ENCODE measurements at regions not wholly inside any gene's neighbourhood (a gene's known extent, or its start where the extent isn't known, plus 50 kb on each side); places are given as distances from the start of the nearest gene placed in this dataset.

DNA sequence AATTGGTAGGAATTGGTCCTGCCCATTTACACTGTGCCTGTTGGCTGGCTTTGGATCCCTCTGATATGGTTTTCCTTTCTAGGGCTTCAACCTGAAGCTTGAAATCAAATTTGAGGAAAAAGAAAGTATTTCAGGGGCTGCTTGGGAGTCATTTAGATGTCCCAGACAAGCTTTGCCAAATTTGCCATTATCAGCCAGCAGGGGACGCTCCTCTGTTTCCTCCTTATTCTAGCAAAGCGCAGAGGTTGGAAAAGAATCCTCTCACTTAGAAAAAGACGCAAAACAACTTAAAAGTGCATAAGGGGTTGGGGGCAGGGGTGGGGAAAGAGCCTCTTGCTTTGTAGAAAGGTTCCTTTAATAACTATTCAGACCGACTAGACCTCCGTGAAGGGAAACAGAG, 1211.1 kb upstream of the PCDH20 start:
- H3K27ac ChIP-seq = no peak overlapping the region
- DNase-seq (ENCODE audit: low read depth, low spot score) = no peak

DNA sequence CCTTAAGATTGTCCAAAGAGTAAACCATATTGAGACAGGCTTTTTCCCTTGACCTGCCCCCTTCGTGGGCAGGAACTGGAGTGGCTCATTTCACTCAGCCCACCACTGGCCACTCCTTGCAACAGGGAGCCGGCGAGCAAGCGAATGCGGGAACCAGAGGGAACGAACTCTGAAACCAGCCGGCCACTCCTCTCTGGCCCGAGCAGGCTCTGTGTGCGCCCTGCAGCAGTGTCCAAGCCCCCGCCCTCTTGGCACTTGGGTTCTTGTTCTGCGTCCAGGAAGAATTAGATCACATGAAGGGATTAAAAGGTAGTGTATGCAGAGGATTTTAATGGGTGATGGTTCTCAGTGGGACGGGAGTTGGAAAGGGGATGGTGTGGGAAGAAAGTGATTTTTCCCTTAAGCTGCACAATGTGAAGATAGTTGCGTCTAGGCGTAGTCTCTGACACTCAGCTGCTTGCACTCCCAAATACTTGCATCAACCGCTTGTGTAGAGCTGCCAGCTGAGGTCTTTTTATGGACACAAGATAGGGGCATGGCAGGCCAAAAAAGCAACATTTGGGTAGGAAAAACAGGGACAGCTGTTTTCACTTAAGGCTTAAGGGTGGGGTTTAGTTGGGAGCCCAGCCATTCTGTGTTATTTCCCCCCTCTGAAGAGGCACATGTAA, 1209.7 kb upstream of the PCDH20 start:
- no peak for DNase-seq (ENCODE audit: low read depth, low spot score)
- no peak overlapping the region for H3K27ac ChIP-seq

DNA sequence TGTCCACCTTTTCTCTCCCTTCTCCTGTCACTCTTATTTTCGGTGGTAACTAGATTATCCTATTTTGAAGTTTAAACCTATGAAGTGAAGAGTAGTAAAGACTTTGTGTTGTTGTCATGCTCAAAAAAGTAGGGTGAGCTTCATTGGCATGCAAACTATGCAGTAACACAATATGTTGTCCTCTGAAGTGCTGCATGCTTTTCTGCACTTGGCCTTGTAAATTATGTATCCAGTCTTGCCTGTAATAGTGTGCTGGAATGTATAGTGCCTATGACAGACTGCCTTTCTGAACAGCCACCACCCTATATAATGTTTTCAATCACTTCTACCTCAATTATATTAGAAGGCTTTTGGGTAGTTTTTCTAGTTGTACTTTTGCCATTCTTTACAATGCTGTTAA, 1198.2 kb upstream of the PCDH20 start:
- no peak overlapping the region for H3K27ac ChIP-seq
- no peak for DNase-seq (ENCODE audit: low read depth, low spot score)

DNA sequence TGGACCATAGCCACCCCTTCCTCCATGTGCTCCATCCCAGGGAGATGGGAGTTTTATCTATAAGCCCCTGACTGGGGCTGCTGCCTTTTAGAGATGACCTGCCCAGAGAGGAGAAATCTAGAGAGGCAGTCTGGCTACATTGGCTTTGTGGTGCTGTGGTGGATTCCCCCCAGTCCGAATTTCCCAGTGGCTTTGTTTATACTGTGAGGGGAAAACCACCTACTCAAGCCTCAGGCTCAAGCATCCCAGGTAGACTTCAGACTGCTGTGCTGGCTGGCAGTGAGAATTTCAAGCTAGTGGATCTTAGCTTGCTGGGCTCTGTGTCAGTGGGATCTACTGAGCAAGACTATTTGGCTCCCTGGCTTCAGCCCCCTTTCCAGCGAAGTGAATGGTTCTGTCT, 1195.7 kb upstream of the PCDH20 start:
- DNase-seq (ENCODE audit: low read depth, low spot score) = no peak
- no peak overlapping the region for H3K27ac ChIP-seq

DNA sequence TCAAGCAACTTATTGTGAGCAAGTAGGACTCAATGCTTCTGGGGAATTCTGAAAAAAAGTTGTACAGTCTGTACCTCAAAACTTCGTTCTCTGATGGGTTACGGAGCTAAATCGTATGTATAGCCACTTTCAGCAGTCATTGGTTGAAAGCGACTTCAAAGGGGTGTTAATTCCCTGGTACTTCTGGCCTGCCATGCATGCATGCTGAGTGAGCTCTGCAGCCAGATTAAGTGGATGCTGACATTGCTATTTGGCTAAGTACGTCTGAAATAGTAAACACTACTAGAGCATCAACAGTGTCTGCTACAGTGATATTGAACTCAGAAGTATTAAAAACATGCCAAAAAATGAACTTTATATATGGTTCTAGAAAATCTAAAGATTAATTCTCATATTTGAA, 1183.1 kb upstream of the PCDH20 start:
- no peak for DNase-seq (ENCODE audit: low read depth, low spot score)
- no peak overlapping the region for H3K27ac ChIP-seq

DNA sequence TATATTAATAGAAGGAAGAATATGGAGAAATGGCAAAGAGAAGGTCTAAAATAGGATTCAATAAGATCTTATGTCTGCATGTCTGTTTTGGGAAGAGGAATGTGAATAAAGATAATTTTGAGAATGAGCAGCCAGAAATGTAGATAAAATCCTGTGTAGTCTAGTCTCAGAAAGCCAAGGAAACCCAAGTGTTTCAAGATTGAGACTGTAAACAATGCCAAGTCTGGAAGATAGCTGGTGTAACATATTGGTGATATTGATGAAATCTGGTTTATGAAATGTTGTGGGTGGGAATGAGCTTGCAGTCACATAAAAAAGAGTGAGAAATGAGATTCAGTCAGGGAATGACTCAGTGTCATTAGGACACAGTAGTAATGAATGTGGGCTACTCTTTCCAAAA, 1180.3 kb upstream of the PCDH20 start:
- H3K27ac ChIP-seq = no peak overlapping the region
- no peak for DNase-seq (ENCODE audit: low read depth, low spot score)

DNA sequence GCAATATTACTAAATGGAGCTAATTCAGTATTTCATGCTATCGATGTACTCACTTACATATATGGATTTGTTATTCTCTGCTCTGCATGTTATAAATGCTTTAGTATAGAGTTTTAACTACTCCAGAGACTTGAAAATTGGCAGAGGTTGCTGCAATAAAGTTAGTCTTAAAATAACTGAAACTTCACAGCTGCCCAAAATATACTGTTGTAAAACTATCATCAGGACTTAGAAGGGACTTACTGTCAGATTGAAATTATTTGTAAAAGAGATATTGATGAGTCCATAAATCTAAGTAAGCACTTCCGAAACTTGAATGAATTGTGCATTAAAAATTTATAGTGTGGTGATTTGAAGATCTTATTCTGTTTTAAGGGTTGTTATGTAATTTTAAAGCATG, 1178.2 kb upstream of the PCDH20 start:
- DNase-seq (ENCODE audit: low read depth, low spot score) = no peak
- no peak overlapping the region for H3K27ac ChIP-seq

DNA sequence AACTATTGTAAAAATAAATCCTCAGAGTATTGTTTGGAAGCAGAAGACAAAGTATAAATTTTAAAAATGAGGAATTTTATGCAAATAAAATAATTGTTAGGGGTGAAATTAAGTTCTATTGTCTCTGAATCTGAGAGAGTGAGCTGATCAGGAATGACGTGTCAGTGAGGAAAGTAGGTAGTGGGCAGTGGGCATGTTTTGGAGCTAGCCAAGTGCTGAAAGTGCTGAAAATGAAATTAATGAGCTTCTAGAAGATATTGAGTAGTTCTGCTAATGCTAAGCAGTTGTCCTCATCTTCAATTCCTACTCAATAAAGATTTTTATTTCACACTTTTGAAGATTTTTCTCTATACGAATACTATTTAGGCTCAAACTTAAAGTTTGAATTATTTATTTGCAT, 1167.8 kb upstream of the PCDH20 start:
- DNase-seq (ENCODE audit: low read depth, low spot score) = no peak
- no peak overlapping the region for H3K27ac ChIP-seq

DNA sequence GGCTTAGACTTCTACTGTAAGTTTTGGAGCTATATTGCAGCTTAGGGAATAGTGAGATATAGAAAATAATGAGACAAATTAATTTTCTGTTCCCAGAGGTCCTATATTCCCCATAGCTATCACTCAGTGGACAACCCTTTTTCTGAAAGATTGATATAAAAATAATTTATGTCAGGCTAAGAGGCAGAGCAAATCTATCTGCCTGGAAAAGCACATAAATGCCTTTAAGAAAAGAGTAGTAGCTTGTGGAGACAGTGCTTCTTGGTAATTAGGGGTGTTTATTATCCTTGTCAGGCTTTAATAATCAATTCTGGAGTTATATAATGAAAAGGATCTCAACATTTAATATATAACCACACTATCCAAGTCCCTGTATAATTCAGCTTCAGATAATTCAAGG, 1162.8 kb upstream of the PCDH20 start:
- H3K27ac ChIP-seq = no peak overlapping the region
- DNase-seq (ENCODE audit: low read depth, low spot score) = no peak

DNA sequence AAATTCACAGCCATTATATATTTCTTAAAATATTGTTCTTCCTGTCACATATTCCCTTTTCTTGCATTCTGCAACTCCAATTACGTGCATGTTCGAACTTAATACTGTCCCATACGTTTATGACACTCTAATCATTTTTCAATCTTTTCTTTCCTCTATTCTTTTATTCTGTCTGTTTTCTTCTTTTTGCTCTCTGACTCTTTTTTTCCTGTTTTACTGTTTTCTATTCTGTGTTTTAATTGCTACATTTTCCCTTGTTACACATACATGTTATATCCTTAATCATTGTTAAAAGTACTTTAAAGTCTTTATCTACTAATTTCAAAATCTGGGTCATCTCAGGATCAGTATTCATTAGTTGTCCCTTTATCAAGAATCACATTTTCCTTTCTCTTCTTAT, 1149.1 kb upstream of the PCDH20 start:
- no peak overlapping the region for H3K27ac ChIP-seq
- no peak for DNase-seq (ENCODE audit: low read depth, low spot score)

DNA sequence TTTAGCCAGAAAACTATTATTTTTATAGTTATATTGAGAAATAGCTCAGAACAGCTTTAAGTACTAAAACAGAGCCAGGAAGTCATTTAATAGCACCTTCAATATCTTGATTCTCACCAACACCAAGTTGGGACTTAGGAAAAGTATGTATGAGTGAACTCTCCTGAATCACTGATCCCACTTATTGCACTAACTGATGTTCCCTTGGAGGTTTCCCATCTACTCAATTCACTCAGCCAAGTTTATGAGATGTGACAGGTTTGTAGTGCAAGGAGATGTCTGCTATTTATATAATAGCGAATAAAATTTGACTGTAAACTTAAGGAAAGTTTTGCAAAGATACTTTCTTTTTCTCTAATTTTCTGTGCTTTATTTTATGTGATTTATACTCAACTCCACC, 1147.6 kb upstream of the PCDH20 start:
- H3K27ac ChIP-seq = no peak overlapping the region
- no peak for DNase-seq (ENCODE audit: low read depth, low spot score)

DNA sequence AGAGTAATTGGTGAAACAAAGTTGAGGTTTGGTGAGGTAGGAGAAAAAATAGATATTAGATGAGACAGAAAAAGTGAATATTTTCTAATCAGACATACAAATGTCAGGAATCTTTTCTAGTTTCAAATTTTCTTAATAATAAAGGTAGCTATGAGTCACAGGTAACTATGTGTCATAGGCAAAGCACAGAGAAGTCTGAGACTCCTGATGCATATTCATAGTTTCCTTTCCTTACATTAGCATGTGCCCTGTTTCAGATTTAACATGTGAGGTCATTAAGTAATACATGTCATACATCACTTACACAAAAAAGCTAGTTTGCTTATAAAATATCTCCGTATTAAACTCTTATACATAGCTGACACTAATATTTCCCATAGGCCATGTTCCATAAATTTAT, 1141.3 kb upstream of the PCDH20 start:
- no peak for DNase-seq (ENCODE audit: low read depth, low spot score)
- no peak overlapping the region for H3K27ac ChIP-seq

DNA sequence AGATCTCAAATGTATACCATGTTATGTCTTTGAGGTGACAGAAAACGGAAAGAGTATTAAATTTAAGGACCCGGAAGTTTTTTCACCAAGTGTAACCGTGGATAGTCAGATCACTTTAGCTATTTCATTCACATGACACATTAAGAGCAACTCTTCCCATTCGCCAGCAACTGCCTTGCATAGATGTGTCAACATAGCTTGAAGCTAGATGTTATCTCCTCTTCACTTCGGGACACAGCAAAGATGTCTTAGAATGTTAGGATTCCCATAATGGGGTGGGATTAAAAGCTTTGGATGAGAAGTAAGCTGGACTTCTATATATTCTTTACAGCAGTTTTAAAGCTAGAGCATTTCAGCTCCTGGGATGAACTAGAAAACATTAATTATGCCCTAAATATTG, 1135.9 kb upstream of the PCDH20 start:
- no peak overlapping the region for H3K27ac ChIP-seq
- DNase-seq (ENCODE audit: low read depth, low spot score) = no peak

DNA sequence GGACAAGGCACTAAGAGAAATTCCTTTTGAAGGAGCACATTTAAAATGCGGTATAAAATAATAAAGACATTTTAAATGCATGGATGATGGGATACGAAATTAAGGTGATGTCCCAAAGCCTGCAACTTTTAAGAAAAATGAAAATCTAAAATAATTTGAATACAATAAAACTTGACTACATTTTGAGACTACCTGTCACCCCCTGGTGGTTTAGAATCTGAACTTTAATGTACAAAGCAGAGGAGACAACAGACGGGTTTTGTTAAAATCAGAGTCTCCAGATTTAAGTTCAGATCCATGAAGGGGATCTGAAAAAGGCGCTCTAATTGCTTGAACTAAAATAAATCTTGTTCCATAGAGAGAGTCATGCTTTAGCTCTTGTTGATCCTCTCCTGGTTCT, 1129.3 kb upstream of the PCDH20 start:
- no peak for DNase-seq (ENCODE audit: low read depth, low spot score)

DNA sequence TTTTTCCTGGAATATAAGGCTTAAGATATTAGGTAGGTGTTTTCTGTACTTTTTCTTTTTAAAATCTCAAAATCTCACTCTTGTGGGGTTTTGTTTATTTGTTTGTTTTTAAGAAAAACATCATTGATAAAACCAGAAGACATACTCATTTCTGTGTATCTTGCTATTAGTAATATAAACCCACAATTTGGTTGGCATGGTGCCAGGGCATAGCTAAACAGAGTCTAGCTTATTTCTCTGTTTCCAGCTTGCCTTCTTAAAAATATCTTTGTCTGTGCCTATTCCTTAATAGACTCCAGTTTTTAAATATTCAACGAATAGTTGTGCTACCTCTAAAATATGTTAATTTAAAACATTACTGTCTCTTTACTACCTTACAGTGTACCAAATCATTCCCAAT, 1121.9 kb upstream of the PCDH20 start:
- H3K27ac ChIP-seq = no peak overlapping the region
- DNase-seq (ENCODE audit: low read depth, low spot score) = no peak

More for the DNA sequence above, 1129.3 kb upstream of the PCDH20 start:
- no peak overlapping the region for H3K27ac ChIP-seq

DNA sequence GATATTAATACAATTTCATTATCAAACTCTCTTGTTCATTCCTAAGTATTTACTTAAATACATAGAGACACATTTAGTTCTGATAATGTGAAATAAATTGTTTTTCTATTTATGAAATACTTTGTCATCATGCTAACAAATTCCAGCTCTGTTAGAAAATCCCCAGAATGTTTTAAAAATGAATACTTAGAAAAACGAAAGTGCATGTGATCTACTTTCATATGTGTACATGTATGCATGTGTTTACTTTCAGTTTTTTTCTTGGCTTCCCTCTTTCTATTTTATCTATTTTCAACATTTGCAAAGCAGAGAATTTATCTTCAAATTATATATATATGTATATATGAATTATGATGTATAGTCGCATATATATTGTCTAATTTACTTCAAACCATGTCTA, 1110.0 kb upstream of the PCDH20 start:
- no peak overlapping the region for H3K27ac ChIP-seq
- DNase-seq (ENCODE audit: low read depth, low spot score) = no peak

DNA sequence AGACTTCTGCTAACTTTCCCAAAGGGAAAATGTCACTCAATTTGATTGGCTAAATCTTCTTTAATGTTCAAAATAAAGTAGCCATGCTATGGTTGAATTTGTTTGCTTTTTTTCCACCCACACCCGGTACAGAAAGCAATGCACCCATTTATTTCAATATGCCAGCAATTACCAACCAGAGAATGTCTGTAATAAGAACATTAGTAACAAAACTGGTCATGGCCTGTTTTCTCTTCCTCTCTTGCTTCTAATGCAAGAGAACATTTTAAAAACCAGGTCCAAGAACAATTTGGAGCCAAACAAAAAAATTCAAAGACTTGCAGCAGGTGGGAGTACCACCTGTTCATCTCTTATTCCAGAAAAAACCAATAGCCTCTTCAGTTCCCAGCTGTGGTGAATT, 1108.8 kb upstream of the PCDH20 start:
- no peak overlapping the region for H3K27ac ChIP-seq
- DNase-seq (ENCODE audit: low read depth, low spot score) = no peak

DNA sequence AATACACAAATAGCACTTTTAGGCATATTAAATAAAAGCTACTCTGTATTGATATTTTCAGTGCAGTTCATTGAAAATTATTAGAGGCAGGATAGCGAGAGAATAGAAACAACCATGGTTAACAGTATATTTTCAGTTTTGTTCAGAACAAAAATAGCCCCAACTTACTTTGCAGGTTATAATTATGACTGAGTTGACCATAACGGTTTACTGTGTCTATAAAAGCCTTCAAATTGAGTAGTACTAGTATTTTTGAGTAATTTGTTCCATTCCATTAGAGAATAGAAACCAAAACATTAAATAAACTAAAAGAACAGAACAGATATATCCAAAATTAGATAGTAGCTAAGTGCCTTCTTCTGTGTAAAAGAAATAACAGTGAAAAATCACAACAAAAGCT, 1108.4 kb upstream of the PCDH20 start:
- DNase-seq (ENCODE audit: low read depth, low spot score) = no peak
- no peak overlapping the region for H3K27ac ChIP-seq

DNA sequence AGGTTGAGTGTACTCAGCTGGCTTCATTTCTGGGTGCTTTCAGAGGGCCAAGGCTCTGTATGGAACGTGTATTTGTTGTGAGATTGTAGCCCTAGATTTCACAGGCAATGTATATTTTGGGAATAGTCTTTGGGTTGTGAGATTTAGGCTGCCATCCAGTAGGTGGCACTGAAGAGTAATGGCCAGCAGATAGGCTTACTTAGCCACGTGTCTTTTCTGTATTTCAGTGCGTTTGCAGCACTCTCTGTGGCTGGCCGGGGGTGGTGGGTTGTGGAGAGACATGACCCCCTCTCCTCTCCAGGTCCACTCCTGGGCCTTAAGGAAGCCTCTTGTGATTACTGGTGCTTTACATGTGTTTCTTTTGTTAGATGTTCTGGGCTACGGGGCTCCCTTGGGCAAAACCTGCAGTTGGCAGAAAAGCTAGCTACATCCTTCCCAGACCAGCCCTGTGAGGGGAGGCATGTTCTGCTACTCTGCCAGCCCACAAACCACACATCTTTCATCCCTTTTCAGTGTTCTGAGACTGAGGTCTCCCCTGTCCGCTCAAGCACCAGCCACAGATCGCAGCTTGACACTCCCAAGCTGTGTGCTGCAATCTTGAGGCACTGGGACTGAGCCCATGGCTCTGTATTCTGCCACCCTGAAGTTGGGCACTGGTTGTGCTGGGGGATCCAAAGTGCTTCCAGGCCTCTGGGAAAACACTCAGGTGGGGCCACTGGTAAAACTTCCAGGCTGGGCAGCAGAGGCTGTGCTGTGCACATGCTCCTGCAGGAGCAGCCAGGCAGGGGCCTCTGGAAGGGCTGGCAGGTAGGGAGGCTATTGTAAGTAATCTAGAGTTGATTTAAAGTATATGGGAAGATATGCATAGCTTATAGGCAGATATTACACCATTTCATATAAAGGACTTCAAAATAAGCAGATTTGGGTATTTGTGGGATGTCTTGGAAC, 1096.8 kb upstream of the PCDH20 start:
- H3K27ac ChIP-seq = no peak overlapping the region
- no peak for DNase-seq (ENCODE audit: low read depth, low spot score)

DNA sequence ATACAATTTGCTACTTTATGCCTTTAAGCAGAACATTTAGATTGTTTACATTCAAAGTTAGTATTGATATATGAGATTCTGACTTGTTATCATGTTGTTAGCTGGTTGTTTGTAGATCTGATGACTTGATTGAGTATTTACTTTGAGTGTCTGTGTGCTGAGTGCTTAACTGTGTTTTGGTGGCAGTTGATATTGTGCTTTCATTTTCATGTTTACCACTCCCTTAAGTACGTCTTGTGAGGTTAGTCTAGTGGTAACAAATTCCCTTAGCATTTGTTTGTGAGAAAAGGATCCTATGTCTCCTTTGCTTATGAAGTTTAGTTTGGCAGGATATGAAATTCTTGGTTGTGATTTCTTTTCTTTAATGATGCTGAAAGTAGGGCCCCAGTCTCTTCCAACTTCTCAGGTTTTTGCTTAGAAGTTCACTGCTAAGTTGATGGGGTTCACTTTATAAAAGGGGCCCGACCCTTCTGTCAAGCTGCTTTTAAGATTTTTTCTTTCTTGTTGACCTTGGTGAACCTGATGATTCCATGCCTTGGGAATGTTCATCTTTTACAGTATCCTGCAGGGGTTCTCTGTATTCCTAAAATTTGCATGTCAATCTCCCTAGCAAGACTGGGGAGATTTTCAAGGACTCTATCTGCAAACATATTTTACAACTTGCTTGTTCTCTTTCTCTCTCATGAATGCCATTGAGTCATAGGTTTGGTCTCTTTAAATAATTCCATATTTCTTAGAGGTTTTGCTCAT, 1095.4 kb upstream of the PCDH20 start:
- H3K27ac ChIP-seq = no peak overlapping the region
- no peak for DNase-seq (ENCODE audit: low read depth, low spot score)

DNA sequence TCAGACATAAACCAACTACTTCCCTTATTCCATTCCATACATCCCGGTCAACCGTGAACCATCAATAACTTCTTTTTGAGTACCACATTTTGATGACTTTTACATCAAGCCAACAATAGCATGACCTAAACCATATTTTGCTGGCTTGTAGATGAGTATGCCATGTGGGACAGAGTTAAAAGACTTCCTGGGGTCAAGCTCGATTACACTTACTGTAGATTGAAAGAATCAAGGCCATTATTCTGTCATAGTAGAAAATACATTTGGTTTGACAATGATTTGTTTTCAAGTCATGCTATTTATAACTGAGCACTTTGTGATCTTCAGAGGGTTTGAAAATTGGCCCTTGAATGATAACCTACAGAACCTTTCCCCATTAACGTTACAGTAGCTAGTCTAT, 1086.9 kb upstream of the PCDH20 start:
- no peak overlapping the region for H3K27ac ChIP-seq
- no peak for DNase-seq (ENCODE audit: low read depth, low spot score)
